ENCODE measurements at regions not wholly inside any gene's neighbourhood (a gene's known extent, or its start where the extent isn't known, plus 50 kb on each side); places are given as distances from the start of the nearest gene placed in this dataset.

- TF ChIP-seq CTCF (IDR thresholded peaks at IDR 0.05; ENCODE audit: low read depth, low read length, missing control alignments) = no peak
- DNase-seq (ENCODE audit: extremely low read depth, low read depth) = no peak
Observed at GRCh38 chr2:116924509-116924908, 890.0 kb upstream of the DDX18 start.

GRCh38 chr2:116935097-116935814, 879.2 kb upstream of the DDX18 start:
- no peak for TF ChIP-seq CTCF (IDR thresholded peaks at IDR 0.05; ENCODE audit: low read depth, low read length, missing control alignments)
- DNase-seq (ENCODE audit: extremely low read depth, low read depth) = no peak
- H3K4me3 ChIP-seq (replicated peaks; ENCODE audit: low read depth, low read length) = no peak overlapping the region

More at GRCh38 chr2:116924509-116924908, 890.0 kb upstream of the DDX18 start:
- no peak overlapping the region for H3K4me3 ChIP-seq (replicated peaks; ENCODE audit: low read depth, low read length)

GRCh38 chr2:116948258-116948657, 866.2 kb upstream of the DDX18 start:
- no peak for TF ChIP-seq CTCF (IDR thresholded peaks at IDR 0.05; ENCODE audit: low read depth, low read length, missing control alignments)
- H3K4me3 ChIP-seq (replicated peaks; ENCODE audit: low read depth, low read length) = no peak overlapping the region
- no peak for DNase-seq (ENCODE audit: extremely low read depth, low read depth)

GRCh38 chr2:116949249-116949648, 865.2 kb upstream of the DDX18 start:
- TF ChIP-seq CTCF (IDR thresholded peaks at IDR 0.05; ENCODE audit: low read depth, low read length, missing control alignments) = no peak
- H3K4me3 ChIP-seq (replicated peaks; ENCODE audit: low read depth, low read length) = no peak overlapping the region
- DNase-seq (ENCODE audit: extremely low read depth, low read depth) = no peak

DNA sequence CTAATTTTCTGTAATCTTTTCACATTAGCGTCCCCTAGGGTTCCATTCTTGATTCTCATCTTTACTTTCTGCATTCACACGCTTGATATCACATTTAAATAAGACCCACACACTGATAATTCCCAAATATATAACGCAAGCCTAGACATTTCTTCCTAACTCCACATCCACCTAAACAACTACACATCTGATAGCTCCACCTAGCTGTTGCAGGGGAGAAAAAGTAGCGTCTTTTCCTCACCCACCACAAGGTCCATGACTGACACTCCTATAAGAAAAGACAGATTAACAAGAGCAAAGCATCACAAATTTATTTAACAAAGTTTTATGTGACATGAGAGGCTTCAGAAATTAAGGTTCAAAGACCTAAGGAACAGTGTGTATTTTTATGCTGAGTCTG, 862.2 kb upstream of the DDX18 start:
- H3K4me3 ChIP-seq (replicated peaks; ENCODE audit: low read depth, low read length) = no peak overlapping the region
- DNase-seq (ENCODE audit: extremely low read depth, low read depth) = no peak
- no peak for TF ChIP-seq CTCF (IDR thresholded peaks at IDR 0.05; ENCODE audit: low read depth, low read length, missing control alignments)

DNA sequence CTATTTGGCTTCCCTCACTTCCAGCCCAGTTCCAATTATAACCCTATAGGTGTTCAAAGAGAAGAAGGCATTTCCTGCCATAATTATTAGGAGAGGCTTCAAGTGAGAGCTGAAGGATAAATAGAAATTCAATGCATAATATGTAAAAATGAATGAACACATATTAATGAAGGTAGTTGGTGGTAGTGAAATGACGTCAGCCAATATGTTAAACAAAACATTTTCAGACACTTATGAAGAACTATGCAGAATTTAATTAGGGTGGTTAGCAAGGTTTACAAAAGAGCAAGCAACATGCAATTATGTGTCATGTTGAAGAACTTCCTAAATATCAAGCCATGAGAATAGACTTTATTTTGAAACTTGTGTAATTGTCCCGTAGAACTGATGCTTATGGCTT, 858.8 kb upstream of the DDX18 start:
- no peak for TF ChIP-seq CTCF (IDR thresholded peaks at IDR 0.05; ENCODE audit: low read depth, low read length, missing control alignments)
- DNase-seq (ENCODE audit: extremely low read depth, low read depth) = no peak
- no peak overlapping the region for H3K4me3 ChIP-seq (replicated peaks; ENCODE audit: low read depth, low read length)

DNA sequence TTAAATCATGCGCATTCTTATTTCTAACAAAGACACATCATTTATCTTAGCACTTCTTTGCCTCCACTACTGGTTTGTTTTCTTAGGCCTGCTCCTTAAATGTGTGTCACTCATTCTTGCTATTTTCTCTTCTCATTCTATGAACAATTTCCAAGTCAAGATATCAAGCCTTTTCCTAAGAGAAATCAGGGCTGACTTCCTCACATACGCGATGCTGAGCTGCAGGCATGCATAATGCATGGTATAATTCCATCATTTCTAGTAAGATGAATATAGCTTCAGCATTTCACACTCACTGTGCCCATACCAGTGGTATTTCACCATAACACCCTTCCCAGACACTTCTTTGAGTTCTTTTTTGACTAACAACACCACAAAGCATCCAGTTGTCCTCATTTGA, 838.9 kb upstream of the DDX18 start:
- H3K4me3 ChIP-seq (replicated peaks; ENCODE audit: low read depth, low read length) = no peak overlapping the region
- DNase-seq (ENCODE audit: extremely low read depth, low read depth) = no peak
- no peak for TF ChIP-seq CTCF (IDR thresholded peaks at IDR 0.05; ENCODE audit: low read depth, low read length, missing control alignments)
